ENCODE measurements at regions not wholly inside any gene's neighbourhood (a gene's known extent, or its start where the extent isn't known, plus 50 kb on each side); places are given as distances from the start of the nearest gene placed in this dataset.

GRCh38 chr22:20637750-20638506, 130.5 kb downstream of the MED15 start:
- no peak for TF ChIP-seq CTCF (IDR thresholded peaks at IDR 0.05)
- H3K27ac Mint-ChIP-seq, result no peak overlapping the region
- H3K4me3 Mint-ChIP-seq, result no peak overlapping the region
- H3K9me3 Mint-ChIP-seq, result peaks cover 4% of the 10 kb centered on the region
- DNase-seq, result no peak
- peaks cover 5% of the 10 kb centered on the region for H3K4me1 Mint-ChIP-seq
- no peaks in the 10 kb centered on the region for H3K36me3 Mint-ChIP-seq (ENCODE audit: low read depth)
- H3K27me3 Mint-ChIP-seq (ENCODE audit: low read depth, poor library complexity), result peaks cover 32% of the 10 kb centered on the region

- peaks cover 4% of the 10 kb centered on the region for H3K9me3 Mint-ChIP-seq
- H3K36me3 Mint-ChIP-seq (ENCODE audit: low read depth), result no peaks in the 10 kb centered on the region
- no peak for TF ChIP-seq CTCF (IDR thresholded peaks at IDR 0.05)
- no peak overlapping the region for H3K4me3 Mint-ChIP-seq
- no peak overlapping the region for H3K27ac Mint-ChIP-seq
- no peak for DNase-seq
- no peaks in the 10 kb centered on the region for H3K4me1 Mint-ChIP-seq
- peaks cover 32% of the 10 kb centered on the region for H3K27me3 Mint-ChIP-seq (ENCODE audit: low read depth, poor library complexity)
Observed at GRCh38 chr22:20638507-20638870, 131.1 kb downstream of the MED15 start.

GRCh38 chr22:20639343-20639742, 131.9 kb downstream of the MED15 start:
- Mint-ChIP-seq H3K27me3 (ENCODE audit: low read depth, poor library complexity) (peaks cover 37% of the 10 kb centered on the region), H3K36me3 (ENCODE audit: low read depth) (no peaks in the 10 kb centered on the region), H3K9me3 (peaks cover 4% of the 10 kb centered on the region), H3K4me1 (no peaks in the 10 kb centered on the region), H3K27ac (no peak overlapping the region), H3K4me3 (no peak overlapping the region)
- no peak for TF ChIP-seq CTCF (IDR thresholded peaks at IDR 0.05)
- no peak for DNase-seq

GRCh38 chr22:20639750-20640149, 132.3 kb downstream of the MED15 start:
- H3K4me3 Mint-ChIP-seq, result no peak overlapping the region
- peaks cover 37% of the 10 kb centered on the region for H3K27me3 Mint-ChIP-seq (ENCODE audit: low read depth, poor library complexity)
- no peak overlapping the region for H3K27ac Mint-ChIP-seq
- TF ChIP-seq CTCF (IDR thresholded peaks at IDR 0.05), result no peak
- DNase-seq, result no peak
- no peaks in the 10 kb centered on the region for H3K4me1 Mint-ChIP-seq
- no peaks in the 10 kb centered on the region for H3K36me3 Mint-ChIP-seq (ENCODE audit: low read depth)
- peaks cover 4% of the 10 kb centered on the region for H3K9me3 Mint-ChIP-seq

- peaks cover 42% of the 10 kb centered on the region for H3K27me3 Mint-ChIP-seq (ENCODE audit: low read depth, poor library complexity)
- H3K27ac Mint-ChIP-seq, result no peak overlapping the region
- H3K9me3 Mint-ChIP-seq, result peaks cover 4% of the 10 kb centered on the region
- H3K4me1 Mint-ChIP-seq, result no peaks in the 10 kb centered on the region
- no peak overlapping the region for H3K4me3 Mint-ChIP-seq
- no peak for DNase-seq
- H3K36me3 Mint-ChIP-seq (ENCODE audit: low read depth), result no peaks in the 10 kb centered on the region
- no peak for TF ChIP-seq CTCF (IDR thresholded peaks at IDR 0.05)
Observed at GRCh38 chr22:20641198-20641892, 132.6 kb upstream of the SERPIND1 start.
